NOMO-1 (cell line): ENCODE measurements at regions not wholly inside any gene's neighbourhood (a gene's known extent, or its start where the extent isn't known, plus 50 kb on each side); places are given as distances from the start of the nearest gene placed in this dataset.
"Not testable (repeated sequence)": the region's sequence is repeated elsewhere in the genome, so short reads cannot be mapped to it uniquely, and the experiment has no call there.

ENCODE experiments used
- DNase-seq, 2 experiments: peaks; one replicate each; lab custom pipeline; 2025; ENCODE audit not compliant: unreplicated experiment in 2 of 2; lab: John Stamatoyannopoulos, UW

GRCh38 chr2:7694076-7694985 is 777.1 kb downstream of the RNF144A start:
- DNase-seq, result no peak

GRCh38 chr2:7696556-7696955 is 779.3 kb downstream of the RNF144A start:
- DNase-seq, result not testable (repeated sequence)

GRCh38 chr2:7697052-7697451 is 779.8 kb downstream of the RNF144A start:
- DNase-seq, result no peak

GRCh38 chr2:7701791-7702190 is 784.6 kb downstream of the RNF144A start:
- no peak for DNase-seq

GRCh38 chr2:7703048-7703447 is 785.8 kb downstream of the RNF144A start:
- DNase-seq, result no peak

GRCh38 chr2:7703543-7704144 is 786.4 kb downstream of the RNF144A start:
- no peak for DNase-seq

GRCh38 chr2:7704296-7704865 is 787.2 kb downstream of the RNF144A start:
- no peak for DNase-seq

- DNase-seq, result no peak
Measured at GRCh38 chr2:7706791-7707190, 789.6 kb downstream of the RNF144A start.

- DNase-seq, result no peak
Measured at GRCh38 chr2:7707723-7708122, 790.5 kb downstream of the RNF144A start.

- no peak for DNase-seq
Measured at GRCh38 chr2:7709907-7710306, 792.7 kb downstream of the RNF144A start.

- no peak for DNase-seq
Measured at GRCh38 chr2:7711167-7711566, 794.0 kb downstream of the RNF144A start.

GRCh38 chr2:7719876-7720275 is 802.7 kb downstream of the RNF144A start:
- DNase-seq, result peak in 1 of 2 experiments; percentile 8

- DNase-seq, result no peak
Measured at GRCh38 chr2:7721413-7721995, 804.3 kb downstream of the RNF144A start.

GRCh38 chr2:7722212-7722910 is 805.1 kb downstream of the RNF144A start:
- no peak for DNase-seq

GRCh38 chr2:7724336-7724735 is 807.1 kb downstream of the RNF144A start:
- DNase-seq, result no peak

GRCh38 chr2:7725171-7725849 is 808.1 kb downstream of the RNF144A start:
- peak in 1 of 2 experiments; percentile 1 for DNase-seq

- no peak for DNase-seq
Measured at GRCh38 chr2:7725850-7726242, 808.6 kb downstream of the RNF144A start.

- DNase-seq, result no peak
Measured at GRCh38 chr2:7726989-7727388, 809.8 kb downstream of the RNF144A start.

- no peak for DNase-seq
Measured at GRCh38 chr2:7728388-7728787, 811.2 kb downstream of the RNF144A start.

- DNase-seq, result no peak
Measured at GRCh38 chr2:7730449-7730848, 813.2 kb downstream of the RNF144A start.
